H9 (cell line): ENCODE measurements at regions not wholly inside any gene's neighbourhood (a gene's known extent, or its start where the extent isn't known, plus 50 kb on each side); places are given as distances from the start of the nearest gene placed in this dataset.

ENCODE experiments used
- DNase-seq: peaks from one replicate; pipeline ENCODE4 v3.0.0-alpha.2; 2017
- H2AFZ ChIP-seq: one replicate; pipeline ENCODE4 v1.6.1; 2013; ENCODE audit warnings: mild to moderate bottlenecking, low read length, control low read depth, moderate library complexity
- H2AK5ac ChIP-seq: 2 replicates; pipeline ENCODE4 v1.6.1; 2013; ENCODE audit warnings: low read length, control low read depth, mixed read lengths; ENCODE audit not compliant: insufficient read length
- H2BK120ac ChIP-seq: one replicate; pipeline ENCODE4 v1.6.1; 2013; ENCODE audit warnings: low read depth, mild to moderate bottlenecking, low read length, control low read depth, inconsistent platforms; ENCODE audit not compliant: poor library complexity, severe bottlenecking
- H2BK12ac ChIP-seq: 2 replicates; pipeline ENCODE4 v1.6.1; 2013; ENCODE audit warnings: low read length, control low read depth, mixed read lengths, low read depth; ENCODE audit not compliant: insufficient read length
- H2BK15ac ChIP-seq: 2 replicates; pipeline ENCODE4 v1.6.1; 2013; ENCODE audit warnings: low read depth, low read length, control low read depth
- H2BK20ac ChIP-seq: one replicate; pipeline ENCODE4 v1.6.1; 2013; ENCODE audit warnings: low read depth, mild to moderate bottlenecking, low read length, control low read depth, inconsistent platforms; ENCODE audit not compliant: poor library complexity, severe bottlenecking
- H2BK5ac ChIP-seq: 2 replicates; pipeline ENCODE4 v1.6.1; 2013; ENCODE audit warnings: low read length, control low read depth, mixed read lengths; ENCODE audit not compliant: insufficient read length
- H3K14ac ChIP-seq: 2 replicates; pipeline ENCODE4 v1.6.1; 2013; ENCODE audit warnings: low read length, control low read depth; ENCODE audit not compliant: insufficient read depth
- H3K18ac ChIP-seq: 2 replicates; pipeline ENCODE4 v1.6.1; 2013; ENCODE audit warnings: low read depth, mild to moderate bottlenecking, mixed read lengths, low read length, control low read depth; ENCODE audit not compliant: insufficient read length
- H3K23ac ChIP-seq: 2 replicates; pipeline ENCODE4 v1.6.1; 2013; ENCODE audit warnings: low read length, control low read depth, mixed read lengths, low read depth; ENCODE audit not compliant: insufficient read length
- H3K23me2 ChIP-seq: 2 replicates; pipeline ENCODE4 v1.6.1; 2013; ENCODE audit warnings: low read depth, mild to moderate bottlenecking, mixed read lengths, low read length, control low read depth; ENCODE audit not compliant: insufficient read length, poor library complexity, severe bottlenecking
- H3K27ac ChIP-seq: 2 replicates; pipeline ENCODE4 v1.5.1; 2013; ENCODE audit warnings: low read length, control low read depth, mixed read lengths, low read depth; ENCODE audit not compliant: insufficient read length
- H3K27me3 ChIP-seq: 2 replicates; pipeline ENCODE4 v1.6.1; 2013; ENCODE audit warnings: low read length, control low read depth, inconsistent platforms; ENCODE audit not compliant: insufficient read depth
- H3K4ac ChIP-seq: 2 replicates; pipeline ENCODE4 v1.6.1; 2013; ENCODE audit warnings: low read depth, mild to moderate bottlenecking, control low read depth, inconsistent platforms, low read length, moderate library complexity
- H3K4me1 ChIP-seq: 2 replicates; pipeline ENCODE4 v1.6.1; 2013; ENCODE audit warnings: low read length, control low read depth, inconsistent platforms; ENCODE audit not compliant: insufficient read depth
- H3K4me2 ChIP-seq: 2 replicates; pipeline ENCODE4 v1.6.1; 2013; ENCODE audit warnings: low read length, control low read depth, mixed read lengths; ENCODE audit not compliant: insufficient read length, insufficient read depth
- H3K56ac ChIP-seq: 2 replicates; pipeline ENCODE4 v1.6.1; 2013; ENCODE audit warnings: low read depth, mild to moderate bottlenecking, mixed read lengths, low read length, control low read depth; ENCODE audit not compliant: insufficient read length
- H3K79me1 ChIP-seq: 2 replicates; pipeline ENCODE4 v1.6.1; 2013; ENCODE audit warnings: low read depth, mild to moderate bottlenecking, moderate library complexity, low read length, control low read depth, inconsistent platforms; ENCODE audit not compliant: insufficient read depth, poor library complexity, severe bottlenecking
- H3K79me2 ChIP-seq: 2 replicates; pipeline ENCODE4 v1.6.1; 2013; ENCODE audit warnings: low read length, control low read depth, inconsistent platforms; ENCODE audit not compliant: insufficient read depth
- H3K9ac ChIP-seq: 2 replicates; pipeline ENCODE4 v1.6.1; 2013; ENCODE audit warnings: low read length, control low read depth, mixed read lengths; ENCODE audit not compliant: insufficient read length; ENCODE audit errors: extremely low read depth
- H3K9me3 ChIP-seq: one replicate; pipeline ENCODE4 v1.6.1; 2013; ENCODE audit warnings: low read depth, low read length, inconsistent platforms; ENCODE audit not compliant: control insufficient read depth
- H3T11ph ChIP-seq: one replicate; pipeline ENCODE4 v1.6.1; 2013; ENCODE audit warnings: mild to moderate bottlenecking, low read length, control low read depth, inconsistent platforms
- H4K20me1 ChIP-seq: one replicate; pipeline ENCODE4 v1.6.1; 2013; ENCODE audit not compliant: control insufficient read depth, insufficient read length, insufficient read depth
- H4K5ac ChIP-seq: 2 replicates; pipeline ENCODE4 v1.6.1; 2013; ENCODE audit warnings: low read depth, mild to moderate bottlenecking, mixed read lengths, low read length, control low read depth; ENCODE audit not compliant: insufficient read length
- H4K8ac ChIP-seq: replicated peaks from 2 replicates; pipeline ENCODE4 v1.6.1; 2013; ENCODE audit warnings: low read length, control low read depth, mixed read lengths, low read depth; ENCODE audit not compliant: insufficient read length
- H4K91ac ChIP-seq: 2 replicates; pipeline ENCODE4 v1.6.1; 2013; ENCODE audit warnings: low read depth, mild to moderate bottlenecking, moderate library complexity, mixed read lengths, low read length, control low read depth; ENCODE audit not compliant: insufficient read length
- H3K27ac Mint-ChIP-seq, 3 experiments: 2 replicates in 2 of 3; 3 replicates in 1 of 3; pipeline ENCODE4 v1.8.0; 2020 to 2021; ENCODE audit warnings: mixed read lengths in 3 of 3, mild to moderate bottlenecking in 1 of 3, moderate library complexity in 1 of 3
- H3K27me3 Mint-ChIP-seq: 2 replicates; pipeline ENCODE4 v1.8.0; 2021; ENCODE audit warnings: low read depth, mild to moderate bottlenecking, moderate library complexity, mixed read lengths
- H3K36me3 Mint-ChIP-seq, 3 experiments: 2 replicates in 2 of 3; 3 replicates in 1 of 3; pipeline ENCODE4 v1.8.0; 2020 to 2021; ENCODE audit warnings: low read depth in 3 of 3, mixed read lengths in 3 of 3; ENCODE audit not compliant: insufficient read depth in 1 of 3
- H3K4me1 Mint-ChIP-seq, 2 experiments: 2 replicates each; pipeline ENCODE4 v1.8.0; 2020; ENCODE audit warnings: mixed read lengths in 2 of 2
- H3K4me3 Mint-ChIP-seq, 2 experiments: 2 replicates in 1 of 2; 3 replicates in 1 of 2; pipeline ENCODE4 v1.8.0; 2020 to 2021; ENCODE audit warnings: mild to moderate bottlenecking in 2 of 2, mixed read lengths in 2 of 2, moderate library complexity in 1 of 2
- H3K9me3 Mint-ChIP-seq, 2 experiments: 2 replicates in 1 of 2; 3 replicates in 1 of 2; pipeline ENCODE4 v1.8.0; 2020; ENCODE audit warnings: mild to moderate bottlenecking in 2 of 2, mixed read lengths in 2 of 2, moderate library complexity in 1 of 2
- WGBS: extraction: QIAGEN DNeasy Blood & Tissue Kit; methylation state at CpG from one replicate; pipeline ENCODE4 v1.1.7; 2013; ENCODE audit warnings: missing lambda C conversion rate, low lambda C conversion rate, mixed read lengths; ENCODE audit not compliant: insufficient read length; ENCODE audit errors: extremely low coverage; 5-methylcytosine and 5-hydroxymethylcytosine counted together
- TF ChIP-seq, protein P1 (sequence below): fragments of 200-600 bp; sonication (generic); conservative IDR thresholded peaks from 3 replicates; pipeline ENCODE4 v1.8.0; 2021; ENCODE audit warnings: antibody characterized with exemption, mild to moderate bottlenecking

DNA sequence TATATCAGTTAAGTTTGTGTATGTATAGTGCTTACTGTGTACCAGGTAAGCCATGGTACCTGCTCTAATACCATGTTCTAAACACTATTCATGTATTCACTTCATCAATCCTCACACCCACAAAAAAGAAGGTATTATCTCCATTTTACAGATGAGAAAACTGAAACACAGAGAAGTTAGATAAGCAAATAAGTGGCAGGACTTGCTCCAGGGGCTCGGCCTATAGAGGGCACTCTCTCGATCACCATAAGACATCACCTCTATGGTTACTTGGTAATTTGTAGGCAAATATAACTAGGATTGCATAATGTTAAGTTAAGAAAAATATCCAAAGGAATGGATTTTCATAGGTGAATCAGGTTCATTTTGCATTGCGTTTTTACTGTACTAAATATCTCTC, 118.1 kb upstream of the FN1 start:
- Histone ChIP-seq H4K8ac (no peak overlapping the region), H2AFZ (no peak overlapping the region), H2BK20ac (no peak overlapping the region), H3K9me3 (no peaks in the 10 kb centered on the region), H3K4me1 (no peaks in the 10 kb centered on the region; the same call in 1 of the 2 replicates), H3K27me3 (no peaks in the 10 kb centered on the region), H2BK12ac (no peak overlapping the region), H2AK5ac (no peak overlapping the region), H2BK5ac (no peak overlapping the region), H3K18ac (no peak overlapping the region), H3T11ph (no peak overlapping the region), H3K79me1 (no peaks in the 10 kb centered on the region), H3K9ac (no peak overlapping the region), H3K4me2 (no peak overlapping the region), H4K91ac (no peak overlapping the region), H3K23me2 (no peaks in the 10 kb centered on the region), H2BK120ac (no peak overlapping the region), H3K56ac (no peak overlapping the region), H4K20me1 (no peaks in the 10 kb centered on the region), H4K5ac (no peak overlapping the region), H3K4ac (no peak overlapping the region), H3K23ac (no peak overlapping the region), H2BK15ac (no peak overlapping the region), H3K27ac (no peak overlapping the region), H3K14ac (no peak overlapping the region), H3K79me2 (no peaks in the 10 kb centered on the region)
- no peak overlapping the region for H3K4me3 Mint-ChIP-seq
- H3K9me3 Mint-ChIP-seq, result no peaks in the 10 kb centered on the region; a peak in 1 of 5 replicates
- WGBS, result no CpG with 5 or more reads among the region's 3 CpGs
- peaks cover 5% of the 10 kb centered on the region in 2 experiments for H3K4me1 Mint-ChIP-seq
- TF ChIP-seq, protein P1, sequence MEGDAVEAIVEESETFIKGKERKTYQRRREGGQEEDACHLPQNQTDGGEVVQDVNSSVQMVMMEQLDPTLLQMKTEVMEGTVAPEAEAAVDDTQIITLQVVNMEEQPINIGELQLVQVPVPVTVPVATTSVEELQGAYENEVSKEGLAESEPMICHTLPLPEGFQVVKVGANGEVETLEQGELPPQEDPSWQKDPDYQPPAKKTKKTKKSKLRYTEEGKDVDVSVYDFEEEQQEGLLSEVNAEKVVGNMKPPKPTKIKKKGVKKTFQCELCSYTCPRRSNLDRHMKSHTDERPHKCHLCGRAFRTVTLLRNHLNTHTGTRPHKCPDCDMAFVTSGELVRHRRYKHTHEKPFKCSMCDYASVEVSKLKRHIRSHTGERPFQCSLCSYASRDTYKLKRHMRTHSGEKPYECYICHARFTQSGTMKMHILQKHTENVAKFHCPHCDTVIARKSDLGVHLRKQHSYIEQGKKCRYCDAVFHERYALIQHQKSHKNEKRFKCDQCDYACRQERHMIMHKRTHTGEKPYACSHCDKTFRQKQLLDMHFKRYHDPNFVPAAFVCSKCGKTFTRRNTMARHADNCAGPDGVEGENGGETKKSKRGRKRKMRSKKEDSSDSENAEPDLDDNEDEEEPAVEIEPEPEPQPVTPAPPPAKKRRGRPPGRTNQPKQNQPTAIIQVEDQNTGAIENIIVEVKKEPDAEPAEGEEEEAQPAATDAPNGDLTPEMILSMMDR, result peak; percentile 55
- no peaks in the 10 kb centered on the region for H3K36me3 Mint-ChIP-seq
- no peak overlapping the region for H3K27ac Mint-ChIP-seq
- DNase-seq, result no peak
- no peaks in the 10 kb centered on the region for H3K27me3 Mint-ChIP-seq
